COLO829 (cell line): ENCODE measurements at regions not wholly inside any gene's neighbourhood (a gene's known extent, or its start where the extent isn't known, plus 50 kb on each side); places are given as distances from the start of the nearest gene placed in this dataset.
A peak's percentile ranks its signal among the peaks of the same experiment; 100 is the strongest.

Experiments used
- DNase-seq: peaks from one replicate; pipeline ENCODE4 v3.0.0; 2012; ENCODE audit warnings: low spot score

- DNase-seq, result peak; percentile 13
Measured at GRCh38 chr10:128859738-128860386, 607.2 kb upstream of the MGMT start.

DNA sequence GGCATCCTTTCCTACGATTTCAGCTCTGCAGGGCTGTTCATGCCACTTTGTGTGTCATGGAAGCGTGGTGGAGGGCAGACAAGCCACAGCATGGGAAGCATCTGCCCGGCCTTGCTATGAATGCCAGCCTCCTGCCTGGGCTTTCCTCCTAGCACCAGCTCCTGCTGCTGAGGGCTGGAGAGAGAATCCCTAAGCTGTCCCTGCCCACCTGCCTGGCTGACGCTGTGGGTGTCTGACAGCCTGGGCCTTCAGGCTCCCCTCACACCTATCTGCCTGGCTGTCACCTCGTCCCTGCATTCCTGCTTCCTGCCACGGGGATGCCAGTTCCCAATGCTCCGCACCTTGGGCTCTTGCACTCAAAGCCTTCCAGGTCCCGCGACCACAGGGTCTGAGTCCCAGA, 606.5 kb upstream of the MGMT start:
- DNase-seq, result no peak

GRCh38 chr10:128861018-128861901, 605.8 kb upstream of the MGMT start:
- no peak for DNase-seq

DNA sequence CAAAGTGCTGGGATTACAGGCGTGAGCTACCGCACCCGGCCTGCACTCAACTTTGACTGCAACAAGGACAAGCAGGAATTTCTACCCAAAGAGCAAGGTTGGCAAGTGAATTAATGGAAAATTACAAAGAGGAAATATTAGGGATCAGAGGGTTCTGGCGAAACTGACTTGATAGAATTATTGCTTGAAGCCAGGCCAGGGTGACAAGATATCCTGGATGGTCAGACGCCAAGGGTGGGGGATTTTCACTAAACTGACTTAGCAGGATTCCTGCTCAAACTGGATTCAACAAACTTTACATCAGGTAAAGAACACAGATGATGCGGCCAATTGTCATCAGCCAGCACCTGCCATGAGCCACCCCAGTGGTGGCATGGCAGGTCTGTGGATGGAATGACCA, 603.6 kb upstream of the MGMT start:
- DNase-seq, result no peak

DNA sequence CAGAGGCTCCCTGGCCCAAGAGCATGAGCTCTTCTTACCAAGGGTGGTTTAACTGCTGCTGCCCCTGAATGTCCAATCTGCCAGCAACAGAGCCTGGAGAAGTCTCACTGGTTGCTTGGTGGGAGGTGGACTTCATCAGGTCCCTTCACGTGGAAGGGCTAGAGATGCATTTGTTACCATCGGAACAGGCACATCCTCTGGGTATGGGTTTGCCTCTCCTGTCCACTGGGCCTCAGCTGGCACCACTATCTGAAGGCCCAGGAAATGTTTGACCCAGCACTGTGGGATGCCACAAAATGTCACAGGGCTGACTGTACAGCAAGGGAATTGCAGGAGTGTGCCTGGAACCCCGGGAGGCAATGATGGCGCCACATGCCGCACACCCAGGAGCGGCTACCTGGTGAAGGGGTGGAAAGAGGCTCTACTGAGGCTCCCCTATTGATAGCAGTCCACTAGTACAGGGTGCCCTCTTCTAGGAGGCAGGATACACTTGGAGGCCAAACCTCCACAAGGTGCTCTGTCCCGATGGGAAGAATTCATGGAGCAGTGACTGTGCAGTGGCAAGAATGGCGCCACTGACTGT, 603.1 kb upstream of the MGMT start:
- no peak for DNase-seq

DNA sequence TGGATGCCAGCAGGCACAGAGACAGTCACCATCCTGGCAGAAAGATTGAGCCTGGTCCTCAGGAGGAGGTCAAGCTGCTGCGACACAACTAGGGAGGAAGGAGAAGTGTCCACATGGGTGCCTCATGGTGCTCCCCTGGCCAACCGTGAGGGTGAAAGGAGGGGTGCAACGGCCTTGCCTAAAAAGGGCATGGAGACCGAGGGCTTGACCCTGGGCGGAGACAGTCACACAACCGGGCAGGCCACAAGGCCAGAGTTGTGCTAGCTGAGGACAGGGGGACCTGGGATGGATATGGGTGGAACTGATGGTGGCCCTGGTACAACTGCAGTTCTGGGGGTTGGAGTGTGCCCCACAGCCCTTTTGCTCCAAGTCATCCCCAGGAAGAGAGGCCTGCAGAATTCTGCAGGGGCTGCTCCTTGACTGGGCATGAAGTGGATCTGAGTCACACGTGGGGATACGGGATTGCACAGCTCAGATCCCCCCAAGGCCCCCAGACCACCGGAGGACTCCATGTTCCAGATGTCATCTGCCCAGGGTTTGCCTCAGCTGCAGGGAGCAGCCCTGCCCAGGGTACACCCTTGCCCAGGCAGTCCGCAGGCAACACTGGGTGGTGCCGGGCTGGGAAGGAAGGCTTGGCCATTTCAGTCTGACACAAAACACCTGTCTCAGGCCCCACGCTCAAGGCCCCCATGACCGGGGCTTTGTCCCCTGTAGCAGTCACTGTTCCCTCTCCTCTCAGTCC, 602.3 kb upstream of the MGMT start:
- DNase-seq, result no peak

- DNase-seq, result no peak
Measured at GRCh38 chr10:128865436-128866195, 601.4 kb upstream of the MGMT start.

DNA sequence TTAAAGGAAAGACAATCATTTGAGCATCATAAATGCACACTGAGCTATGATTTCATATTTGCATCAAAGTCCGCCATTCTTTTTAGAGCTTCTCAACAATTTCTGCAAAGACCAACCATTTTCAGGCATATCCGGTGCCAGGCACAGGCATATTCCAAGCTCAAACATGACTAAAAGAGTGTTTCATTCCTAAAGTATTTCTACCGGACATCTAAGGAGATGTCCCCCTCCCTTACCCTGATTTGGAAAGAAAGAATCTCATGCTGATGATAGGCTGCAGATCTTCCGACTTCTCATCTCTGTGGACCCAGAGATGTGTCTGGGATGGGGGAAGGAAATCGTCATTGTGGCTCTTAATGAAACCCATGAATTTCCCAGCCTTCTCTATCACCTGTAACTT, 600.5 kb upstream of the MGMT start:
- DNase-seq, result no peak

DNA sequence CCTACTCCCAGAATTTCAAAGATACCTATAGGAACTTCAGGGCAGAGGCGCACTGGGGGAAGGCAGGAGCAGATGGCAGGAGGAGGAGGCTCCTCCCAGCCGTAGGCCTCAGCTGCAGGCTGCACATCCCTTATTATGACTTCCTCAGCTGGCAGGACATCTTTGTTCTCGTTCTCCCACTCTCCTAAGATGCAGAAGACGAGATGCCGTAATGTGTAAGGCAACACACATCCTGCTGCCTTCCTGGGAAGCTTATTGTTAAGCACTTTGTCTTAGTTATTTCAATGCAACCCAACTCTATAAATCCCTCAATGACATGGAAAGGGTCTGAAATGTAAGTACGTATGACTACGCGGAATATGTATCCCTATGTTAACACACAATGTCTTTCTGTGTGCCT, 599.8 kb upstream of the MGMT start:
- DNase-seq, result no peak

DNA sequence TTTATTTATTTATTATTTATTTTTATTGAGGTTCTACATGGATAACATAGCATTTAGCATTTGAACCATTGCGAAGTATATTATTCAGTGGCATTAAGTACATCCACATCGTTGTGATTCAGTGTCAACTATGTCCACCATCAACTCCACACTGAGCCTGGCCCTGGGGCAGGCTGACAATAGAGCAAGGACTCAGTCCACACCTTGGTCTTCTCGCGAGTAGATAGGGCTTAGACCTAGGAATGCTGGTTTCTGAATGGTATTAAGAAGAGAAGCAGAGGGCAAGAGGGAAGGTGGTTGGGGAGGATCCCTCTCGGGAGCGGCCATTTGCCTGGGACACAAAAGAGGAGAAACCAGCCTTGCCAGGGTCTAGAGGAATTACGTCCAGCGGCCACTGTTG, 599.2 kb upstream of the MGMT start:
- DNase-seq, result no peak

GRCh38 chr10:128868481-128868880, 598.6 kb upstream of the MGMT start:
- no peak for DNase-seq

- DNase-seq, result no peak
Measured at GRCh38 chr10:128869101-128869749, 597.8 kb upstream of the MGMT start.

DNA sequence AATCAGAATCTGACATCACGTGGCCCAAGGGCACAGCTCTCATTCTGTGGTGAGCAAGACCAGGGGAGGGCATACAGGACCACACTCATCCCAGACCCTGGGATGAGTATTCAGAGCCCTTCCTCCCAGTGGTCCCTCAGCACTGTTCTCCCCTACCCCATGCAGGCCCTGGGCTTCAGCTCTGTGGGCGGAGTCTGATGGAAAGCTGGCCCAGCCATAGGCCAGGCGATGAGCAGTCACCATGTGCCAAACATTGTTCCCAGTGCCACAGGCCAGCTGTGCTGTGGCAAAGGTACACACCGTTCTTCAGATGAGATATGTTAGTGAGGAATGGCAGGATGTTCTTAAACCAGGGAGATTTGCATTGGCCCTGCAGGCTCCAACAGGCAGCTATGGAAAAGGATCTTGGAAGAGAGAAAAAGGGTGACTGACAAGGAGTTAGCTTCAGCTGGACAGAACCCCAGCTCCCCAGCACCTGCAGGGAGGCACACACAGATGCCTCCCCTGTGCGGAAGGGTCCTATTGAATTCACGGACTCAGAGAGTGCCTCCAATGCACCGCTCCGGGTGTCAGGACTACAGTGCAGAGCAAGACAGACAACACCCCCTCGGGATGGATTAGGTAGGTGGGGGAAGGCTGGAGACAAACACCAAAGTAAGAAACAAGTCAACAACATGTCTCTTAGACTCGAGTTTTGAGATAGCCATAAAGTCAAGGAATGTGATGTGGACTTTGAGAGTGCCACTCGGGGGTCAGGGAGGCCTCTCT, 596.0 kb upstream of the MGMT start:
- no peak for DNase-seq

DNA sequence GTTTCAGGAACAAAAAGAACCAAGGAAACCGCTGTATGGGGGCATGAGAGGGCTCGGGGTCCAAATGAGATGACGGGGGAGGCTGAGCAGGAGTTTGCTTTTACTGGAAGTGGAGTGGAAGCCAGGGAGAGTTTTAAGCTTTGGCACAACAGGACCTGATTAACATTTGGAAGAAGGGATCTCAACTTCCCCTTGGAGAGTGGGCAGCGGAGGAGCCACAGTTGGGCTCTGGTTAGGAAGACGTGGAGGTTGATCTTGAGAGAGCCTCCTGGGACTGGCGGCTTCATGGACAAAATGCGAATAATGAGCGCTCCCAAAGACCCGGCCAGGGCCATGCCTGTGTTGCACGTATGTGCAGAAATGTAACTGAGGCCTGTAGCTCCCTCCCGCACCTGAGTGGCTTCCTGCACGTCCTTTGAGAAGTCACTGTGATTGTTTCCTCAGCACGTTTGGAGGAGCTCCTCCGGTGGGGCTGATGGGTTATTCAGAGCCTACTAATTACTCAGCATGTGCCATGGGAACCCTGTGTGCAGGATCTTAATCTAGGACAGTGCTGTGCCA, 595.3 kb upstream of the MGMT start:
- no peak for DNase-seq

DNA sequence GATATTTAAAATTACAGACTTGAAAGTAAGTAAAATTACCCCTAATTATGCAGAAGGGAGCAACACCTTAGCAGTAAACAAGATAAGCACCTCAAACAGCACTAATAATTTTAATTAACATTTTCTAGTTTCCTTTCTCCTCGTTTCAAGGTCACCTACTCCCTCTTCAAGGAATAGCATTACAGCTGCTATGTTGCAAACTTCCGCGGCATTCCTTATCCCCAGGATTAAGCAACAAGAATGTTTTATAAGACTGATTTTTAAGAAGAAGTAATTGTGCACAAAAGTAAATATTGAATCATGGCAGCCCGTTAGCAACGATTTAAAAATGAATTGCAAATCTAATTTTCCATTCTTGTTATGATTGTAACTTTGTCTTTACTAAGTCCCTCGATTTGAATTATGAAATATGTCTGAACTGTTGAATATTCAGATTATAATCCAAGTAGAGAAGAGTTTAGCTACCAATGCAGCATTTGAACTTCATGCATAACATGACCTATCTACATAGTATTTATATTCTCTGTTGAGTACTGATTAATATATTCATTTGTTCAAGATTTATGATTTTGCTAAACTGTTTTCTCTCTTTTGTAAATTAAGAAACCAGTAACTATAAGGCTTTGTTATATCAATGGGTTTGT, 593.5 kb upstream of the MGMT start:
- no peak for DNase-seq

DNA sequence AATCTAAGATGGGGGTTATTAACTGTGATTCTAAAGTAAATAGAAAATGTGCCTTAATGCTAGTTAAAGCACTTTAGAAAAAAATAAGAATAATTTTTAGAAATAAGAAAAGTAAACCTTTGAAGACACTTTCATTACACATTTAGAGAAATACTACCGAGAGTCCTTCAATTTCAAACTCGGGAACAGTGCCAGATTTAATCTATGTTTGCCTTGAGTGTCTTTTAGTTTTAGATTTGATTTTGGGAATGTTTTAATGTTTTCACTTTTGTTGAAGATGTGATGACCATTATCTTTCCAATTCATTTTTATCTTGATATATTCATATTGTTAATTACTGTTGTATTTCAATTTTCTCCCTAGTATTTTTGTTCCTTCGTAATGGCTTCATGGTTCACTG, 592.7 kb upstream of the MGMT start:
- DNase-seq, result no peak

DNA sequence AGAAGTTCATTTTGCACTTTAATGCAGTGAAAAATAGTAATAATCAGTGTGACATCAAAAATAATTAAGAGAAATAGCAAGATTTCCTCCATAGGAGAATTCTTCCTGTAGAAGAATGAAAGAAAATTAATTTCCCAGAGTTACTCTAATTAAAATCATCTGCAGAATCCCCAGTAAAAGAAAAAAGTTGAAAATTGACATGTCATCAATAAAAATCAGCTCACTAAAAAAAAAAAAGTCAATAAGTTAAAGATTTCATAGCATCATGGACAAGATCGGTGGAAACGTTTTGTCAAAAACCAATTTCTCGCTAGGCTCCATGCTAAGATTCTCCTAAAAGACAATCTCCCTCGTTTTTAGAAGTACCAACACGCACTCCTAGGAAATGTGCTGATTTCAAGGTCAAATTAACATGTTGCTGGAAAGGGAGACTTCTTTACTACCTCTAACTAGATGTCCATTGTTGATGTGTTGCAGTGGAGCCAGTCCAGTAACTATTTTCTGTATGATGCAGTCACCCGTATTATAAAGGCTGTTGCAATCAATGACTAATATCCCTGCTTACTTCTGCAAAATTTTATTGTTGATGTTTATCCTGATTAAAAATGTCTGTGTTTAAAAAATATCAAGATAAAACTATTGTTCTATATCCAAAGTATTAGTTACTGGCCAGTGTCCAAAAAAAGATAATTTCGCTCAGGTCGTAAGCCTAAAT, 591.9 kb upstream of the MGMT start:
- DNase-seq, result no peak

- DNase-seq, result no peak
Measured at GRCh38 chr10:128875956-128876736, 590.9 kb upstream of the MGMT start.
